Pulmonary artery endothelial cell (primary cell): ENCODE measurements at regions not wholly inside any gene's neighbourhood (a gene's known extent, or its start where the extent isn't known, plus 50 kb on each side); places are given as distances from the start of the nearest gene placed in this dataset.
"Not testable (repeated sequence)": the region's sequence is repeated elsewhere in the genome, so short reads cannot be mapped to it uniquely, and the experiment has no call there.

Experiments
- DNase-seq: peaks from one replicate; pipeline ENCODE4 v3.0.0-alpha.2; 2011; ENCODE audit warnings: low read depth, low spot score

DNA sequence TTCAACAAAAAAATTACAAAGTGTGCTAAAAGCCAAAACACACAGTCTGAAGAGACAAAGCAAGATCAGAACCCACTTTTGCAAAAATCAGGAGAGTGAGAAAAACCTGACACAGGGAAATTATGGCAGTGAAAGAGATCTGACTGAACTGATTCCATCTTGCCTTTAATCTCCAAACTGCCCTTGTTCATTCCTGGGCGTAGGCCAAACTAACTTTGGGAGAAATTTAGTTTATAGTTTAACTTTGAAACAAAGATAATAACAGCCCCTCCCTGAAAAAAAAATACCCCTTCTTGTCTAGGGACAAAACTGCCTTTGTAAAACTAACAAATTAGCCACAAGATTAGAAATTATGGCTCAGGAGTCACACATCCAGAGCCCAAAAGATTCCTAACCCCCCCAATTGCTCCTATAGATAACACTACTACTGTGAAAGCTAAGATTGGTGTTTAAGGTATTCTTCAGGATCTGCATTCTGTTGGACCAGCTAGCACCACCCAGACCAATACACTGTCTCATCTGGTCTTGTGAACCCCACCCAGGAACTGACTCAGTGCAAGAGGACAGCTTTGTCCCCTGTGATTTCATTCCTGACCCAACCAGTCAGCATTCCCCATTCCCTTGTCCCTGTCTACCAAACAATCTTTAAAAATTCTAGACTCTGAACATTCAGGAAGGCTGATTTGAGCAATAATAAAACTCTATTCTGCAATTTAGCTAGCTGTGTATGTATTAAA lies 226.1 kb upstream of the SH3BP4 start:
- DNase-seq, result no peak

DNA sequence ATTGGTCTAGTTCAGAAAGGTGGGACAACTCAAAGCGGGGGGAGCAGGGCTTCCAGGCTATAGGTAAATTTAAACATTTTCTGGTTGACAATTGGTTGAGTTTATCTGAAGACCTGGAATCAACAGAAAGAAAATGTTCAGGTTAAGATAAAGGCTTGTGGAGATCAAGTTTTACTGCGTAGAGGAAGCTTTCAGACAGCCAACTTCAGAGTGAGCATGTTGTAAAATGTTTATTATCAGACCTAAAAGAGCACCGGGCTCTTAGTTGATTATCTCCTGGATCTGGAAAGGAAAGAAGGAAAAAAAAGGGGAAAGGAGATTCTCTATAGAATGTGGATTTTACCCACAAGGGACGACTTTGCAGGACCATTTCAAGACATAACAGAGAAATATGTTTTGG lies 227.0 kb upstream of the SH3BP4 start:
- DNase-seq, result no peak

DNA sequence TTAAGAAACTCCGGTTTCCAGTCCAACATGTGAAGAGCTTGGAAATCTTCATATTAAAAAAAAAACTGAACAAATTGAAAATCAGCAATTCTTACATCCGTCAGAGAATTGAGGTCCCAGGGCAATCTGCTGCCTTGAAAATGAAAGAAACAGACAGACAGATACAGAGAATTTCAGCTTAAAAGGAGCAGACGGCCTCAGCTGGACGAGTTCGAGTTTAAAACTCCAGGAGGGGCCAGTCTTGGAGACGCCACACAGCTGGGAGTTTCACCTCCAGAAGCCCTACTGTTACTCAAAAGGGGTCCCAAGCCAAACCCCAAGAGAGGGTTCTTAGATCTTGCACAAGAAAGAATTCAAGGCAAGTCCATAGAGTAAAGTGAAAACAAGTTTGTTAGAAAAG lies 226.5 kb upstream of the ARL4C start:
- DNase-seq, result no peak

DNA sequence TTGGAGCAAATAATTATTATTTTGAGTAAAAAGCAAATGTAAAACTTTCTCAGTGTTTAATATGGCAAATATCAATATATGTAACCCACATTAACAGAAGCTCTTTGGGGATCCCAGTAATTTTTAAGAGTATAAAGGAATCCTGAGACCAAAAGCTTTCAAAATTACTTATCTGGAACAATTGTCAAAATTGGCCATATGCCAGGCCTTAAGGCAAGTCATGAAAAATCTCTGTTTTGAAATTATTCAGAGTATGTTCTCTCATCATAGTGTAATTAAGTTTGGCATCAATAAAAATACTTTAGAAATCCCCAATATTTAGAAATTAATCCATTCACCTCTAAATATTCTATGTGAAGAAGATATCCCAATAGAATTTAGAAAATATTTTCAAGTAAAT lies 225.3 kb upstream of the ARL4C start:
- DNase-seq, result no peak

DNA sequence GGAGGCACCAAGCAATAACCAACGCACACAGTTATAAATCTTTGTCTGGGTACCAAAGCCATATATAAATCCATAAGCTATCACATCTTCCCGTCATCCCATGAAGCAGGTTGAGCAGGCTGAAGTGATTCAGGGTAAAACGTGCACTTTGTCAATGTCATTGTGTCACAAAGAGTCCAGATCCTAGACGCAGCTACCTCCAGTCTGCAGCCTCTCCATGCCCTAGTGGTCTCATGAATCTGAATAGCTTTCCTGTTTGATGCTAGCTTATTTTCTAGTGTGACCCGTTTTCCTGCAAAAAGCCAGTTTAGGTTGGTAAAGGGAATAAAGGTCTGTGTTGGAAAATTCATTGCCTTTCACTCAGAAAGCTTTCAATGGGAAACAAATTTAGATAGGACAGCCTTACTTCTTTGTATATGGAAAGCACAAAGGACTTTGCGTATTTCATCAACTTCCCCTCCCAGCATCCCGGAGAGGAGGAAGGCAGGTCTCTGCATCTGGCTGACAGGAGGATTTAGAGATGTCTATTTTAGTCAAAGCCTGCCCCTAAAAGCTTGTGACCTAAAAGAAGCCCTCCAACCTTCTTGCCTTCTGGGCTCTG lies 222.3 kb upstream of the ARL4C start:
- DNase-seq, result no peak

DNA sequence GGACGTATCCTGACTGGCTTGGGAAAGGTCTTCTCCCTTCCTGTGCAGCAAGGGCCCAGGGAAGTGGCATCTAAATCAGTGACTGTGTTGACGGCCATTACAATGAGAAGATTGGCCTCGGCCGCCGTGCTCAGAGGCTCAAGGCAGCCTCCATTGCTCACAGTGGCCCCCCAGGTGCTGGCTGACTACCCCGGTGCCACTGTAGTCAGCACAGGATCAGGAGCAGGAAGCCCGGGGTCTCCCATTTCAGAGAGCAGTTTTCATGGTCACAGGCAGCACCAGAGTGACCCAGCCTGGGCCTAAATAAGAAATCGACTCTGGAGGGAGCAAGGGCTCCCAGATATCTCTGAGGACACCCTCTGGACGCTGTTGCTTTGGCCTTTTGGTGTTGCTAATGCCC lies 219.4 kb upstream of the ARL4C start:
- no peak for DNase-seq

DNA sequence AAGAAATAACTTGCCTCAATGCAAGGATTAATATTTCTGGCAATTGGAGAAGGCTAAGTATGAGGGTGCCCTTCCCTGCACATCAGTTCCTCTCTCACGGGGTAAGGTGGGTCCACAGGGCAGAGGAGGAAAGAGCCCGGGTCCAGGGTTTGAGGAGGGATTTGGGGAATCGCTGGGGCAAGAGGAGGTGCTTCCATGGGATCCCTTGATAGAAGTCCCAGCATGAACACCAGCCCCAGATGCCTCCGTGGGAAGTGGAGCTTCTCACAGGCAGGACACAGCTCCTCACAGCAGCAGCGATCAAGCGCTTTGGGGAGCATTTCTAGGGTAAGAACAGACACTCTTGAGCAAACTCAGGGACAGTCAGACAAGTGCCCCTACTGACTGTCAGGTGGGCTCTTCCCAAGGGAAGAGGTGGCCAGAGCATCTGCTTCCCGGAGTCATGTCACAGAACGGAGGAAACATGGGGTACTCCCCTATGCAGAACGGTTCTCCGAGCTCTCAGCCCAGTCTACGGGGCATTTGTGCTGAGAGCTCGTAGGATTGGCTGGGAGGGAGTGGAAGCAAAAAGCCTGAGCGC lies 218.9 kb upstream of the ARL4C start:
- no peak for DNase-seq

DNA sequence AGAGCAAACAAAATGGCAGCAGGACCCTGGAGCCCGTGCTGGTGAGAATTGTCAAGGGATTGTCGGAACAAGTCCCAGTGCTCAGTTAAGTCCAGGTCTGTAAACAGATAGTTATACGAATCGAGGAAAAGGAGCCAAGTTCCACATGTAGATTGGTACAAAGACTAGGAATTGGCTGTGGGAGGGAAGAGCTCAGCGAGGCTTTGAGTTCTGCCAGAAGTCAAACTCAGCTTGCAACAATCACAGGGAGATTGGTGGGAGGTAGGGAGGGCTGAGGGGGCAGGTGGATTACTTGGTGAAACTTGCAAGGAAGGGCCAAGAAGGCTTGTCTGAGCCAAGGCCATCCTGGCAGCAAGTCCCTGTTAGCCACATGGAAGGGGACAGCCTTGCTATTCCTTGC lies 217.8 kb upstream of the ARL4C start:
- no peak for DNase-seq

DNA sequence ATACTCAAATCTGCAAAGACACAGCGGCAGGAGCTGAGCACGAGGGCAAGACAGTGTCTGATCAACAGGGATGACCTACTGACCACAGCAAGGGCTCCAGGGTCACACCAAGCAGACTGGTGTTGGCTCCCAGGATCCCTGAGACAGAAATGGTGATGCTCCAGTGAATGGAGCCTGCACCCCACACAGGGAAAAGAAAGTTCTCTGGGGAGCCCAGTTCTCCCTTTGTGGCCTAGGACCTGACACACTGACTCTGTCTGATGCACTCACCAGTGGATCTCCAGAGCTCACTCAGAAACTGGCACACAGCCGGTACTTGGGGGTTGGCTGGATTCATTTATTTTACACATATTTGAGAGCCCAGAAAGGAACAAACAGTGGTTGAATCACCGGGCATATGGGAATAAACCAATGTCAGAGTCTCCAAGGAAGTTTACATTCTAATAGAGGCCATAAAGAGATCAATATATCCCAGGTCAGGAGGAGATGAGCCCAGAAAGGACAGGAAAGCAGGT lies 215.6 kb upstream of the ARL4C start:
- DNase-seq, result no peak

DNA sequence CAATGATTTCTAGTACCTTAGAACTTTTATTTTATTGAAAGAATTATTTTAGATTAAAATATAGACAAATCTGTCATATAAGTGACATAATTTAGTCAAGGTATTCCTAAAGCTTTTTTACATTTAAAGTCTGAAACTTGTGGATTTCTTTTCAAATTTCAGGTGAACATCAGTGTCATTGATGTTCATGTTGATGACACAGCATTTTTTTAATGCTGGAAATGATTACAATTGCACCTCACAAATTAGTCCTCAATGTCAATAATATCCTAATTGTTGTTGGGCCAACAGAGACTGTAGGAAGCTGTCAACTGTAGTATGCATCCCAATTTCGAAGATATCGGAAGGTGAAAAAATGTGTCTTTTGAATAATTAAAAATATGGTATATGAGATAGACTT lies 214.4 kb upstream of the ARL4C start:
- no peak for DNase-seq

DNA sequence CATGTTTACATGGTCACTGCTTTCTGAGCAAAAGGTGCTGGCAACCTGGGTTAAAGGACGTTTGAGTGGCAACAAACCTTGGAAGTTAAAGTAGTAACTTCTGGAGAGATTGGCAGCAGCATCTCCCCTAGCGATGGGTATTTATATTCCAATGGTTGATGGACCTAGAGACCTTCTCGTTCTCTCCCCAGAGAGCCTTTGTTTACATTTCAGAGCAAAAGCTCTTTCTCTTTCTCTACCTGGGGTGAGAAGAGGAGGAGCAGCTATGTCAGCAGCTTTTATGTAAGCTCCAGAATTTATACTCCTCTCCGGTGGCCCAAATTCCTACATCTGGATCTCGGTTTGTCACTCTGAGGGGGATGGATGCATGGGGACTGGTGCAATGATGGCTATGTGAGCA lies 213.7 kb upstream of the ARL4C start:
- DNase-seq, result no peak

DNA sequence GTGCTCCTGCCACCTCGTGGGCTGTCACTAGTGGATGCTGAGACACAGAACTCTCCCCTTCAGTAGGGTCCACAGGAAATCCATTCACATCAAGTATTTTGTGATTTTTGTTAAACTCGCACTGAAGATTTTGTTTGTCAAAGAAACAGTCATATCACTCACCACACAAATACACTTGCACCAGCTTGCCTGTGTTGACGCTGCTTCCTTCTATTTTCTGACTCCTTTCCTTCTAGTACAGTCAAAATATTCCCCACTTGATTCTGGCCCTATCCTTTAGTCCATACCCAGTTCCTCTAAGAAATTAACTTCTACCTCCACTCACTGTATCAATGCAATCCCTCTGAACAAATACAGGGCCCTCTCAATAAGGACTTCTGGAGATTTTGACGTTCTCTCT lies 213.2 kb upstream of the ARL4C start:
- no peak for DNase-seq

DNA sequence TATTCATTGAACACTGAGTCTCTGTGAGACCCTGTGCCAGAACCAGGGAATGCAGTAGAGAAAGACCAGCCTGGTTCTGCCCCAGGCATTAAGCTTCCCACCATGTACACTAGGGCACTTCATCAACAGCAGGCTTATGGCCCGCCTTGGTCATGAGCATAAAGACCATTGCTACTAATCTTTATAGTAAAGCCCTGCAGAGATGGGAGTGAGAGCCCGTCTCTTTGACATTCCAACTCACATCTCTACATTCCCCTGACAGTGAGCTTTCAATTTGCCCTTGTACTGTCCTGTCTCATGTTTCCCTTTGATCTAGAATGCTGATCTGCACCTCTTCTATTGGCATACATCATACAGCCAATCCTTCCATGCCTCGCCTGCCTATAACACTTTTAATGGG lies 211.8 kb upstream of the ARL4C start:
- no peak for DNase-seq

DNA sequence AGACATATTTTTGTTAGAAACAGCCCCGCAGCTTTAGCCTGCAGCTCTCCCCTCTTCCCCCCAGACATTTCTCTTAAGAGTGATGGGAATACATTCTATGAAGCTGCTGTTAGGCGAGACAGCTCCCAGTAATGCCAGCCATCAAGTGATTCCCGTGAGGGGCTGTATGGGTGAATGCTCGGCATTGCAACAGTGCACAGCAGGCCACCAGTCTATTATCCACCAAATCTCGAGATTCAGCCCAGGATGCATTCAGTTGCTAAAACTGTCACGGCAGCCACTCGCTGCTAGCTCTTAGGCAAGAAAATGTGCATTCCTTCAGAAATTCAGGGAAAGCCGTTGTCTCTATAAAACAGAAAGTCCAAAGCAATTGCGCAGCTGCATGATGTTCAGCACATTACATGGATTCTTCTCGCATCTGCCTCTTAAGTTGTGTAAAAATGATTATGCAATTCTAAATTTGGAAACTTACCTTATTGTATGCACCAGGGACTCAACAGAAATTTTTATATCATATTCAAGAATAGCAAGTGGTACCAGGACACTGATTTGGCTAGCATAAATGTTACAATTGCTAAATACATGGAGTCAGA lies 211.3 kb upstream of the ARL4C start:
- DNase-seq, result no peak

DNA sequence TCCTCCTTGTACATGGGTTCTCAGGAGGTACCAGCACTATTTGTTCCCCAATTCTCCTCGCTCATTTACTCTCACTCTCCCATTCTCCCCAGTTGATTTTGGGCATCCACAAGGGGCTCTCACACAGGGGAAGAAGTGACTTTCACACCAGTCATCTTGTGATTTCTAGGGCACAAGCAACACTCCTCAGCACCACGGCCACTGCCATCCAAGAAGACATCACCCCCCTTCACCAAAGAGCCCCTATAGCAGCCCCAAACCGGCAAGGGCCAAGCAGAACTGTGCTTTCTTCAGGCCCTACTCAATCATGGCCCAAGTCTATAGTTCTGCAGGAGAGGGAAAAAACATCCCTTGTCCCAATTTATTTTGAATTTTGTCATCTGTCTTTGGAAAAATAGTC lies 209.2 kb upstream of the ARL4C start:
- no peak for DNase-seq

DNA sequence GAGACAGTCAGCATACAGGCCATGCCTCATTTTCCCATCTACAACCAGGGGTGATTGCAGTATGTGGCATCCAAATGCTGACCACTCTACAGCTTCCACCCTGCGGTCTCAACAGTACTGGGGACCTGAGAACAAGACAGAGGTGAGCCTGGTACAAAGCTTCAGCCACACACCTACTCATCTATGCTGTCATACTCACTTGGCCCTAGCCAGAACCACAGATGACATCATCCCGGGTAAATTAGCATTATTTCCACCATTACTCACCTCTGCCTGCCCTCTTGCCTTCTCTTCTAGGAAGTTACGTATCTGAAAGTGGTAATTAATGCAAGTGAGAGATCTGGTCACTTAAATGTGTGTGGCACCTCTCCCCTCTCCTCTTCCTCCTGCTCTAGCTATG lies 208.2 kb upstream of the ARL4C start:
- DNase-seq, result no peak

DNA sequence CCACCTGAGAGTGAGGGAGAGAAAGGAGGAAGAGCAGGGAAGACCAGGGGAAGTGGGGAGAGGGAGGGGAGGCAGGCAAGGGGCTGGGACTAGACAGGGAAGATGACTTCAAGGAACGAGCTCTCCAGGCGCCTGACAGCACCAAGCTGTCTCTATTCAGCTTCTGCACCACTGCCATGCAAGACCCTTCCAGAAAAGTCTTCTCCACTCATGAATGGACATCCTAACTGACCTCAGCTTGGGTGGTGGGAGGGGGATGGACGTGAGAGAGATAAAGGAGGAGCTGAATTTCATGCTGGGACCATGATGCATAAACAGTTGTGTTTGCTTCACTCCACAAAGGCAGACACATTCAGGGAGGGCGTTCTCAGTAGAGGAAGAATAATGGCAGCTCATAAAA lies 206.4 kb upstream of the ARL4C start:
- DNase-seq, result no peak

DNA sequence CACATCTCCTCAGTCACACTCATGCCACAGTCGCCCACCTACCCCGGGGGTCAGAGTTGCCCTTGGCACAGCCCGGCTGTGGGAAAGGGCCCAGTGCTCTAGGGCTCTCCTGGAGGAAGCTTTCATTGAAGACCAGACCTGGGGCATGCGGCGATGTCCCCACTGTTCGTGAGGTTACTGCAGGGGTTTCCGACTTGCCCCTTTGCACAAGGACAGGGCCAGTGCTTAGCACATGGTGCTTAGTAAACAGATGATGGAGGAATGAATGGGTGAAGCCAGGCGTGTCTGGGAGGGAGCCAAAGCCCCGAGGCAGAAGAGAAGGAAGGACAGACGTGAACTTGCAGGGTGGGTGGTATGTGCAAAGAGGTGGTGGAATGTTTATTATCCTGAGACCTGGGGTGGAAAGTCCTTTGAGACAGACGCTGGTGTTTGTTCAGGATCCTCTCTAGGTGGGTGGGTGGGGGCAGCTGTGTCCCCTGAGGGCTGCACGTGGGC lies 205.9 kb upstream of the ARL4C start:
- DNase-seq, result no peak

DNA sequence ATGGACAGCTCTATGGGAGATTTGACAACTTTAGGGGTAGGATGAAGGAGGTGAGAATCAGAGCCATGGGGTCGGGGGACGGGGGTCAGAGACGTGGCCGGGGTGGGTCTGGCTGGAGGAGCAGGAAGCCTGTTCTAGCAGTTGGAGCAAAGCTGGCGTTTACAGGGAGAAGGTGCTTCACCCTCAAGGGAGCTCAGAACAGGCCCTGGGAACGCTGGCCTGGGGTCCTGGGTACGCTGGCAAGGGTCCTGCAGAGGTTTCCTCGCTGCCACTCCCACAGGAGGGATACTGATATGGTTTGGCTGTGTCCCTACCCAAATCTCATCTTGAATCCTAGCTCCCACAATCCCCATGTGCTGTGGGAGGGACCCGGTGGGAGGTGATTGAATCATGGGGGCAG lies 205.0 kb upstream of the ARL4C start:
- DNase-seq, result no peak

DNA sequence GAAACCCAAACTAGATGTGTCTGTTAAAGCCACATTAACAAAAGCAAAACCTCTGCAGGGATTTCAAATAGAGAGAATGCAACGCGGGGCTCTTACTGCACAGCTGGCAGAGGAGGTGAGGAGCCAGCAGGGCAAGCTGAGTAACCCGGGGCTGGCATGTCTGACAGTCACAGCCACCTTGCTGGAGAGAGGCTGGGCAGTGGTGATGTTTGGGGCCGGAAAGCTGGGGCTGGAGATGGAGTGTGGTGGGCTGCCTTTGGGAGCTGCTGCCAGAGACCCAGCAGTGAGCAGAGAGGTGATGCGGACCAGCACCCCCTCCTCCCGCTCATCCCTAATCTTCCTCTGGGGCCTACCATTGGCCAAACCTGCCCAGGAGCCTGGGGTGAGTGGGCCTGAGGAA lies 204.5 kb upstream of the ARL4C start:
- DNase-seq, result no peak

DNA sequence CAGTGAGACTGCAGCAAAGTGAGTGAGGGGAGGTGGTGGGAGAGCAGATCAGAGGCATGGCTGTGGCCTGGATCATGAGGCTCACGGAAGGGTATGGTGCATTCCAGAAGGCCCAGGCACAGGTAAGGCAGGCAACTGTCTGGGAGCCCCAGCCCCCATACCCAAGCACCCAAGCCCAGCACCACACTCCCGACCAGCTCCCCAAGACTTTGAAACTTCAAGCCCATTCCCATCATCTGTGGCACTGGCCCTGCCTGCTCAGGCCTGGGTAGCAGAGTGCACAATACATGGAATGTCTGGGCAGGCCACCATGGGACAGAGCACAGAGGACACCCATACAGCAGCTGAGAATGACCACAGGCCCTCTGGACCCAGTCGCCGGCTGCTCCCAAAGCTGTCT lies 202.6 kb upstream of the ARL4C start:
- no peak for DNase-seq

DNA sequence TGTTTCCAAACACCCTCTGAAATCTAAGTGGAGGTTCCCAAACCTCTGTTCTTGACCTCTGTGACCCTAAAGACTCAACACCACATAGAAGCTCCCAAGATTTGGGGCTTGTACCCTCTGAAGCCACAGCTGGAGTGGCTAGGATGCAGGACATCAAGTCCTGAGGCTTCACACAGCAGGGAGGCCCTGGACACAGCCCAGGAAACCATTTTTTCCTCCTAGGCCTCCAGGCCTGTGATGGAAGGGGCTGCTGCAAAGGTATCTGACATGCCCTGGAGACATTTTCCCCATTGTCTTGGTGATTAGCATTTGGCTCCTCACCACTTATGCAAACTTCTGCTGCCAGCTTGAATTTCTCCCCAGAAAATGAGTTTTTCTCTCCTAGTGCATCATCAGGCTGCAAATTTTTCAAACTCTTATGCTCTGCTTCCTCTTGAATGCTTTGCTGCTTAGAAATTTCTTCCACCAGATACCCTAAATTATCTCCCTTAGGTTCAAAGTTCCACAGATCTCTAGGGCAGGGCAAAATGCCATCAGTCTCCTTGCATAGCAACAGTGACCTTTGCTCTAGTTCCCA lies 200.5 kb upstream of the ARL4C start:
- DNase-seq, result not testable (repeated sequence)
